ENCODE measurements at regions not wholly inside any gene's neighbourhood (a gene's known extent, or its start where the extent isn't known, plus 50 kb on each side); places are given as distances from the start of the nearest gene placed in this dataset.

GRCh38 chr5:2200261-2200950 is 317.7 kb upstream of the IRX4 start:
- no peak for DNase-seq (ENCODE audit: extremely low read depth, low read depth)

- DNase-seq (ENCODE audit: extremely low read depth, low read depth): no peak
These were observed 317.0 kb upstream of the IRX4 start for GRCh38 chr5:2199697-2200096.

- DNase-seq (ENCODE audit: extremely low read depth, low read depth): no peak
These were observed 314.4 kb upstream of the IRX4 start for GRCh38 chr5:2196989-2197619.

- no peak for DNase-seq (ENCODE audit: extremely low read depth, low read depth)
These were observed 313.7 kb upstream of the IRX4 start for GRCh38 chr5:2196416-2196815.

- no peak for DNase-seq (ENCODE audit: extremely low read depth, low read depth)
These were observed 312.2 kb upstream of the IRX4 start for GRCh38 chr5:2194949-2195348.

GRCh38 chr5:2194236-2194555 is 311.5 kb upstream of the IRX4 start:
- no peak for DNase-seq (ENCODE audit: extremely low read depth, low read depth)

- no peak for DNase-seq (ENCODE audit: extremely low read depth, low read depth)
These were observed 311.0 kb upstream of the IRX4 start for GRCh38 chr5:2193542-2194235.

GRCh38 chr5:2193142-2193541 is 310.4 kb upstream of the IRX4 start:
- no peak for DNase-seq (ENCODE audit: extremely low read depth, low read depth)

GRCh38 chr5:2192496-2192895 is 309.8 kb upstream of the IRX4 start:
- DNase-seq (ENCODE audit: extremely low read depth, low read depth): no peak

GRCh38 chr5:2191972-2192371 is 309.2 kb upstream of the IRX4 start:
- DNase-seq (ENCODE audit: extremely low read depth, low read depth): no peak

- DNase-seq (ENCODE audit: extremely low read depth, low read depth): no peak
These were observed 307.8 kb upstream of the IRX4 start for GRCh38 chr5:2190549-2190948.

- DNase-seq (ENCODE audit: extremely low read depth, low read depth): no peak
These were observed 305.9 kb upstream of the IRX4 start for GRCh38 chr5:2188661-2189060.

- no peak for DNase-seq (ENCODE audit: extremely low read depth, low read depth)
These were observed 305.4 kb upstream of the IRX4 start for GRCh38 chr5:2188137-2188536.

- no peak for DNase-seq (ENCODE audit: extremely low read depth, low read depth)
These were observed 305.0 kb upstream of the IRX4 start for GRCh38 chr5:2187687-2188086.

- DNase-seq (ENCODE audit: extremely low read depth, low read depth): no peak
These were observed 304.4 kb upstream of the IRX4 start for GRCh38 chr5:2187156-2187555.

- DNase-seq (ENCODE audit: extremely low read depth, low read depth): no peak
These were observed 303.8 kb upstream of the IRX4 start for GRCh38 chr5:2186472-2187015.

GRCh38 chr5:2185646-2186471 is 303.1 kb upstream of the IRX4 start:
- no peak for DNase-seq (ENCODE audit: extremely low read depth, low read depth)

GRCh38 chr5:2184563-2185540 is 302.1 kb upstream of the IRX4 start:
- no peak for DNase-seq (ENCODE audit: extremely low read depth, low read depth)

- no peak for DNase-seq (ENCODE audit: extremely low read depth, low read depth)
These were observed 301.3 kb upstream of the IRX4 start for GRCh38 chr5:2184026-2184366.
